ENCODE measurements at regions not wholly inside any gene's neighbourhood (a gene's known extent, or its start where the extent isn't known, plus 50 kb on each side); places are given as distances from the start of the nearest gene placed in this dataset.

DNA sequence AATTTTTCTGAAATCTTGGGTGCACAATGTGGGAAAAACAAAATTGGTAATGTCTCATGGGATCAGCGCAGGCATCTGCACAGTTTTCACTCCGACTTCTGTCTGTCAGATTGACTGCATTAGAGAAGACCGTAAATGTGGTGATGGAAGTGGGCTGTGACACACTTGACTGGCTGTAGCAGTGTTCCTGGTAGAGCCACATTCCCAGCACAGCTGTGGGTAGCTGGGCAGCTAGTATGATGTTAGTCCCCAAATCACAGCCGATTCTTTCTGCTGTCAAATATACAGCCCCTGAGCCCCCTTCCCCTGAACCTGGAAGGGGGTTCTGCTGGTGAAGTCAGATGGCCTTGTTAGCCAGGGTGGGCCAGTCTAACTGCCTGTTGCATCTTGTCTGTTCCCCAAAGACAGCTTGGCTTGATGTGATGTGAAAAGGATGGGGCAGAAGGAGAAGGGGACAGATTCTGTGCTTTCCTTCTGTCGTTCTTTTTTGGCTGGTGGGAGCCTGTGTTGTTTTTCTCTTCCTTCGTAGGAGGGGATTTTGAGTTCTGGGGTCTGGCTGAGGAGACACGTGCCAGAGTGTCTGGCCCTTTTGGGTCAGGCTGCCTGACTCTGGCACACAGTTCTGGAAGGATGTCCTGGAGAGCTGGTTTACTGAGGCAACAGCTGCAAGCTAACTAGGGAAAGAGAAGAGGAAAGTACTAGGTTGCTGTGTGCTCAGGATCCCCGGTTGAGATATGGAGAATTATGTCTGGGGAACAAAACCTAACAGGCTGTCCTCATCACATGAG lies 66.4 kb upstream of the SPRY4 start (continued):
- TF ChIP-seq, protein P1, sequence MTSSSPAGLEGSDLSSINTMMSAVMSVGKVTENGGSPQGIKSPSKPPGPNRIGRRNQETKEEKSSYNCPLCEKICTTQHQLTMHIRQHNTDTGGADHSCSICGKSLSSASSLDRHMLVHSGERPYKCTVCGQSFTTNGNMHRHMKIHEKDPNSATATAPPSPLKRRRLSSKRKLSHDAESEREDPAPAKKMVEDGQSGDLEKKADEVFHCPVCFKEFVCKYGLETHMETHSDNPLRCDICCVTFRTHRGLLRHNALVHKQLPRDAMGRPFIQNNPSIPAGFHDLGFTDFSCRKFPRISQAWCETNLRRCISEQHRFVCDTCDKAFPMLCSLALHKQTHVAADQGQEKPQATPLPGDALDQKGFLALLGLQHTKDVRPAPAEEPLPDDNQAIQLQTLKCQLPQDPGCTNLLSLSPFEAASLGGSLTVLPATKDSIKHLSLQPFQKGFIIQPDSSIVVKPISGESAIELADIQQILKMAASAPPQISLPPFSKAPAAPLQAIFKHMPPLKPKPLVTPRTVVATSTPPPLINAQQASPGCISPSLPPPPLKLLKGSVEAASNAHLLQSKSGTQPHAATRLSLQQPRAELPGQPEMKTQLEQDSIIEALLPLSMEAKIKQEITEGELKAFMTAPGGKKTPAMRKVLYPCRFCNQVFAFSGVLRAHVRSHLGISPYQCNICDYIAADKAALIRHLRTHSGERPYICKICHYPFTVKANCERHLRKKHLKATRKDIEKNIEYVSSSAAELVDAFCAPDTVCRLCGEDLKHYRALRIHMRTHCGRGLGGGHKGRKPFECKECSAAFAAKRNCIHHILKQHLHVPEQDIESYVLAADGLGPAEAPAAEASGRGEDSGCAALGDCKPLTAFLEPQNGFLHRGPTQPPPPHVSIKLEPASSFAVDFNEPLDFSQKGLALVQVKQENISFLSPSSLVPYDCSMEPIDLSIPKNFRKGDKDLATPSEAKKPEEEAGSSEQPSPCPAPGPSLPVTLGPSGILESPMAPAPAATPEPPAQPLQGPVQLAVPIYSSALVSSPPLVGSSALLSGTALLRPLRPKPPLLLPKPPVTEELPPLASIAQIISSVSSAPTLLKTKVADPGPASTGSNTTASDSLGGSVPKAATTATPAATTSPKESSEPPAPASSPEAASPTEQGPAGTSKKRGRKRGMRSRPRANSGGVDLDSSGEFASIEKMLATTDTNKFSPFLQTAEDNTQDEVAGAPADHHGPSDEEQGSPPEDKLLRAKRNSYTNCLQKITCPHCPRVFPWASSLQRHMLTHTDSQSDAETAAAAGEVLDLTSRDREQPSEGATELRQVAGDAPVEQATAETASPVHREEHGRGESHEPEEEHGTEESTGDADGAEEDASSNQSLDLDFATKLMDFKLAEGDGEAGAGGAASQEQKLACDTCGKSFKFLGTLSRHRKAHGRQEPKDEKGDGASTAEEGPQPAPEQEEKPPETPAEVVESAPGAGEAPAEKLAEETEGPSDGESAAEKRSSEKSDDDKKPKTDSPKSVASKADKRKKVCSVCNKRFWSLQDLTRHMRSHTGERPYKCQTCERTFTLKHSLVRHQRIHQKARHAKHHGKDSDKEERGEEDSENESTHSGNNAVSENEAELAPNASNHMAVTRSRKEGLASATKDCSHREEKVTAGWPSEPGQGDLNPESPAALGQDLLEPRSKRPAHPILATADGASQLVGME (CRISPR knock-in tag; IDR thresholded peaks at IDR 0.05): no peak
- TF ChIP-seq, protein P2, sequence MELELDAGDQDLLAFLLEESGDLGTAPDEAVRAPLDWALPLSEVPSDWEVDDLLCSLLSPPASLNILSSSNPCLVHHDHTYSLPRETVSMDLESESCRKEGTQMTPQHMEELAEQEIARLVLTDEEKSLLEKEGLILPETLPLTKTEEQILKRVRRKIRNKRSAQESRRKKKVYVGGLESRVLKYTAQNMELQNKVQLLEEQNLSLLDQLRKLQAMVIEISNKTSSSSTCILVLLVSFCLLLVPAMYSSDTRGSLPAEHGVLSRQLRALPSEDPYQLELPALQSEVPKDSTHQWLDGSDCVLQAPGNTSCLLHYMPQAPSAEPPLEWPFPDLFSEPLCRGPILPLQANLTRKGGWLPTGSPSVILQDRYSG (tag; conservative IDR thresholded peaks at IDR 0.05; ENCODE audit: low read depth): no peak
- TF ChIP-seq ZNF780A (CRISPR knock-in tag; IDR thresholded peaks at IDR 0.05): no peak
- TF ChIP-seq PRPF4 (IDR thresholded peaks at IDR 0.05; ENCODE audit: insufficient read depth, low read depth, low read length, poor library complexity, severe bottlenecking): no peak
- no peak for TF ChIP-seq CREB1 (IDR thresholded peaks at IDR 0.05)
- TF ChIP-seq CREB1 (CRISPR knock-in tag; IDR thresholded peaks at IDR 0.05): no peak
- TF ChIP-seq, protein P3, sequence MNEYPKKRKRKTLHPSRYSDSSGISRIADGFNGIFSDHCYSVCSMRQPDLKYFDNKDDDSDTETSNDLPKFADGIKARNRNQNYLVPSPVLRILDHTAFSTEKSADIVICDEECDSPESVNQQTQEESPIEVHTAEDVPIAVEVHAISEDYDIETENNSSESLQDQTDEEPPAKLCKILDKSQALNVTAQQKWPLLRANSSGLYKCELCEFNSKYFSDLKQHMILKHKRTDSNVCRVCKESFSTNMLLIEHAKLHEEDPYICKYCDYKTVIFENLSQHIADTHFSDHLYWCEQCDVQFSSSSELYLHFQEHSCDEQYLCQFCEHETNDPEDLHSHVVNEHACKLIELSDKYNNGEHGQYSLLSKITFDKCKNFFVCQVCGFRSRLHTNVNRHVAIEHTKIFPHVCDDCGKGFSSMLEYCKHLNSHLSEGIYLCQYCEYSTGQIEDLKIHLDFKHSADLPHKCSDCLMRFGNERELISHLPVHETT (CRISPR knock-in tag; conservative IDR thresholded peaks at IDR 0.05 in 1 of 2, IDR thresholded peaks at IDR 0.05 in 1 of 2): no peak
- TF ChIP-seq, protein P4, sequence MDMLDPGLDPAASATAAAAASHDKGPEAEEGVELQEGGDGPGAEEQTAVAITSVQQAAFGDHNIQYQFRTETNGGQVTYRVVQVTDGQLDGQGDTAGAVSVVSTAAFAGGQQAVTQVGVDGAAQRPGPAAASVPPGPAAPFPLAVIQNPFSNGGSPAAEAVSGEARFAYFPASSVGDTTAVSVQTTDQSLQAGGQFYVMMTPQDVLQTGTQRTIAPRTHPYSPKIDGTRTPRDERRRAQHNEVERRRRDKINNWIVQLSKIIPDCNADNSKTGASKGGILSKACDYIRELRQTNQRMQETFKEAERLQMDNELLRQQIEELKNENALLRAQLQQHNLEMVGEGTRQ (CRISPR knock-in tag; IDR thresholded peaks at IDR 0.05): no peak
- TF ChIP-seq SMAD2 (IDR thresholded peaks at IDR 0.05; ENCODE audit: low read depth, low read length): no peak

All from K562 (cell line).